Mesenchymal stem cell (in vitro differentiated cells and primary cell): ENCODE measurements at regions not wholly inside any gene's neighbourhood (a gene's known extent, or its start where the extent isn't known, plus 50 kb on each side); places are given as distances from the start of the nearest gene placed in this dataset.

Experiments
- DNase-seq: peaks from one replicate; pipeline ENCODE4 v3.0.0-alpha.2; 2013
- H2AFZ ChIP-seq: one replicate; pipeline ENCODE4 v1.6.1; 2013; ENCODE audit warnings: low read depth, mild to moderate bottlenecking, control low read depth, inconsistent platforms, low read length, moderate library complexity
- H2AK5ac ChIP-seq: 2 replicates; pipeline ENCODE4 v1.6.1; 2013; ENCODE audit warnings: low read length, moderate library complexity, mild to moderate bottlenecking, inconsistent platforms; ENCODE audit not compliant: severe bottlenecking
- H2BK120ac ChIP-seq: one replicate; pipeline ENCODE4 v1.6.1; 2013; ENCODE audit warnings: low read depth, mild to moderate bottlenecking, inconsistent platforms, low read length, moderate library complexity
- H2BK12ac ChIP-seq, 2 experiments: one replicate each; pipeline ENCODE4 v1.6.1; 2013; ENCODE audit warnings: inconsistent platforms in 2 of 2, low read length in 2 of 2, mild to moderate bottlenecking in 2 of 2, moderate library complexity in 2 of 2, control low read depth in 1 of 2
- H2BK15ac ChIP-seq: one replicate; pipeline ENCODE4 v1.6.1; 2013; ENCODE audit warnings: mild to moderate bottlenecking, low read depth, inconsistent platforms; ENCODE audit not compliant: poor library complexity, severe bottlenecking
- H2BK5ac ChIP-seq: 2 replicates; pipeline ENCODE4 v1.6.1; 2013; ENCODE audit warnings: low read depth, mild to moderate bottlenecking, low read length, control low read depth, inconsistent platforms; ENCODE audit not compliant: poor library complexity, severe bottlenecking
- H3K14ac ChIP-seq, 2 experiments: one replicate each; pipeline ENCODE4 v1.6.1; 2013; ENCODE audit warnings: inconsistent platforms in 2 of 2, low read length in 2 of 2, control low read depth in 1 of 2, mild to moderate bottlenecking in 1 of 2, moderate library complexity in 1 of 2
- H3K18ac ChIP-seq, 2 experiments: one replicate each; pipeline ENCODE4 v1.6.1; 2013; ENCODE audit warnings: inconsistent platforms in 2 of 2, low read length in 2 of 2, control low read depth in 1 of 2, low read depth in 1 of 2, mild to moderate bottlenecking in 1 of 2
- H3K23ac ChIP-seq, 2 experiments: one replicate each; pipeline ENCODE4 v1.6.1; 2013; ENCODE audit warnings: inconsistent platforms in 2 of 2, low read length in 2 of 2, mild to moderate bottlenecking in 2 of 2, moderate library complexity in 2 of 2, control low read depth in 1 of 2
- H3K27ac ChIP-seq: 2 replicates; pipeline ENCODE4 v1.5.1; 2013; ENCODE audit warnings: mild to moderate bottlenecking, moderate library complexity, low read length, control low read depth, inconsistent platforms; ENCODE audit not compliant: poor library complexity, severe bottlenecking
- H3K27me3 ChIP-seq, 2 experiments: 2 replicates each; pipeline versions ENCODE4 v1.6.1 to v1.7.0; 2013; ENCODE audit warnings: low read length in 2 of 2, mild to moderate bottlenecking in 2 of 2, moderate library complexity in 2 of 2, control low read depth in 1 of 2, inconsistent platforms in 1 of 2; ENCODE audit not compliant: control insufficient read depth in 1 of 2, insufficient read depth in 1 of 2
- H3K36me3 ChIP-seq, 2 experiments: 2 replicates each; pipeline versions ENCODE4 v1.6.1 to v1.7.0; 2013; ENCODE audit warnings: low read length in 2 of 2, control low read depth in 1 of 2, inconsistent platforms in 1 of 2, low read depth in 1 of 2, mild to moderate bottlenecking in 1 of 2; ENCODE audit not compliant: insufficient read depth in 2 of 2, control insufficient read depth in 1 of 2
- H3K4ac ChIP-seq, 2 experiments: one replicate each; pipeline ENCODE4 v1.6.1; 2013; ENCODE audit warnings: inconsistent platforms in 2 of 2, low read length in 2 of 2, mild to moderate bottlenecking in 2 of 2, moderate library complexity in 2 of 2, control low read depth in 1 of 2, low read depth in 1 of 2
- H3K4me1 ChIP-seq: 2 replicates; pipeline ENCODE4 v1.6.1; 2013; ENCODE audit warnings: low read depth, low read length, control low read depth; ENCODE audit not compliant: control insufficient read depth, insufficient read depth
- H3K4me2 ChIP-seq: 2 replicates; pipeline ENCODE4 v1.6.1; 2013; ENCODE audit warnings: low read length, mild to moderate bottlenecking, inconsistent platforms; ENCODE audit not compliant: poor library complexity, severe bottlenecking
- H3K4me3 ChIP-seq, 2 experiments: 2 replicates each; pipeline versions ENCODE4 v1.5.1 to v1.7.0; 2013; ENCODE audit warnings: low read length in 2 of 2, mild to moderate bottlenecking in 2 of 2, control low read depth in 1 of 2, low read depth in 1 of 2; ENCODE audit not compliant: insufficient read depth in 1 of 2
- H3K79me1 ChIP-seq: replicated peaks from 2 replicates; pipeline ENCODE4 v1.6.1; 2013; ENCODE audit warnings: mild to moderate bottlenecking, control low read depth, low read length, inconsistent platforms; ENCODE audit not compliant: poor library complexity, severe bottlenecking
- H3K9ac ChIP-seq: 2 replicates; pipeline ENCODE4 v1.7.0; 2013; ENCODE audit warnings: mild to moderate bottlenecking, low read length, moderate library complexity
- H3K9me3 ChIP-seq: 2 replicates; pipeline ENCODE4 v1.7.0; 2013; ENCODE audit warnings: mild to moderate bottlenecking, low read length; ENCODE audit not compliant: control insufficient read depth
- H4K8ac ChIP-seq: one replicate; pipeline ENCODE4 v1.6.1; 2013; ENCODE audit warnings: inconsistent platforms, mild to moderate bottlenecking, low read length, moderate library complexity
- H4K91ac ChIP-seq: one replicate; pipeline ENCODE4 v1.6.1; 2013; ENCODE audit warnings: mild to moderate bottlenecking, low read length, inconsistent platforms
- WGBS: methylation state at CpG from one replicate; pipeline ENCODE4 v1.1.7; 2013; ENCODE audit warnings: mixed read lengths; 5-methylcytosine and 5-hydroxymethylcytosine counted together

GRCh38 chr7:133199831-133200230, 53.0 kb upstream of the EXOC4 start:
- Histone ChIP-seq H3K9ac (no peak overlapping the region), H4K8ac (no peak overlapping the region), H2BK120ac (no peak overlapping the region), H3K27me3 (peaks cover 8 to 26% of the 10 kb centered on the region in 2 experiments), H3K18ac (no peak overlapping the region), H2BK5ac (no peak overlapping the region), H3K9me3 (no peaks in the 10 kb centered on the region), H3K4me3 (no peak overlapping the region), H3K27ac (no peak overlapping the region), H2AFZ (no peak overlapping the region), H3K23ac (no peak overlapping the region), H3K79me1 (no peaks in the 10 kb centered on the region), H3K36me3 (no peaks in the 10 kb centered on the region), H3K14ac (no peak overlapping the region), H3K4me1 (no peaks in the 10 kb centered on the region), H2AK5ac (no peak overlapping the region), H3K4me2 (no peak overlapping the region), H3K4ac (no peak overlapping the region), H2BK15ac (no peak overlapping the region), H4K91ac (no peak overlapping the region), H2BK12ac (no peak overlapping the region)
- WGBS = 93% methylated on average over 2 of the region's 2 CpGs
- DNase-seq = no peak

- H2AFZ ChIP-seq = no peak overlapping the region
- 60% methylated on average over 1 of the region's 1 CpG for WGBS
Measured at GRCh38 chr7:133201470-133201869, 51.4 kb upstream of the EXOC4 start.

GRCh38 chr7:133202942-133203341, 49.9 kb upstream of the EXOC4 start:
- H3K4me2 ChIP-seq = no peak overlapping the region
- no peak overlapping the region for H4K91ac ChIP-seq
- no peak overlapping the region for H3K4me3 ChIP-seq
- H2AK5ac ChIP-seq = no peak overlapping the region
- H4K8ac ChIP-seq = no peak overlapping the region
- no peak overlapping the region for H3K9ac ChIP-seq
- H2BK15ac ChIP-seq = no peak overlapping the region
- no peaks in the 10 kb centered on the region for H3K79me1 ChIP-seq
- no peak overlapping the region for H3K18ac ChIP-seq
- no peak overlapping the region for H2AFZ ChIP-seq
- H3K27ac ChIP-seq = no peak overlapping the region
- no peak overlapping the region for H3K14ac ChIP-seq
- no peak overlapping the region for H2BK120ac ChIP-seq
- peaks cover under 1 to 7% of the 10 kb centered on the region in 2 experiments for H3K27me3 ChIP-seq
- no peak for DNase-seq
- WGBS = 100% methylated on average over 1 of the region's 1 CpG
- no peaks in the 10 kb centered on the region for H3K36me3 ChIP-seq
- H3K4me1 ChIP-seq = no peaks in the 10 kb centered on the region
- no peak overlapping the region for H2BK12ac ChIP-seq
- no peak overlapping the region for H2BK5ac ChIP-seq
- H3K9me3 ChIP-seq = peaks cover 2% of the 10 kb centered on the region
- no peak overlapping the region for H3K23ac ChIP-seq
- H3K4ac ChIP-seq = no peak overlapping the region

More at GRCh38 chr7:133201470-133201869, 51.4 kb upstream of the EXOC4 start:
- Histone ChIP-seq H4K8ac (no peak overlapping the region), H2BK15ac (no peak overlapping the region), H3K36me3 (no peaks in the 10 kb centered on the region), H3K27me3 (peaks cover 8 to 20% of the 10 kb centered on the region in 2 experiments), H3K79me1 (no peaks in the 10 kb centered on the region), H2BK120ac (no peak overlapping the region), H3K18ac (no peak overlapping the region), H2AK5ac (no peak overlapping the region), H3K4me1 (no peaks in the 10 kb centered on the region), H2BK5ac (no peak overlapping the region), H3K27ac (no peak overlapping the region), H3K4ac (no peak overlapping the region), H3K9me3 (no peaks in the 10 kb centered on the region), H3K4me2 (no peak overlapping the region), H3K14ac (no peak overlapping the region), H3K4me3 (no peak overlapping the region), H3K23ac (no peak overlapping the region), H2BK12ac (no peak overlapping the region), H4K91ac (no peak overlapping the region), H3K9ac (no peak overlapping the region)
- DNase-seq = no peak
